M059J (cell line): ENCODE measurements at regions not wholly inside any gene's neighbourhood (a gene's known extent, or its start where the extent isn't known, plus 50 kb on each side); places are given as distances from the start of the nearest gene placed in this dataset.

ENCODE experiments used
- DNase-seq: peaks from one replicate; pipeline ENCODE4 v3.0.0-alpha.2; 2012; ENCODE audit warnings: low read depth

- peak; percentile 36 for DNase-seq
Observed at GRCh38 chr1:5660141-5660935, 331.9 kb downstream of the NPHP4 start.

- no peak for DNase-seq
Observed at GRCh38 chr1:5659606-5660005, 332.6 kb downstream of the NPHP4 start.

- DNase-seq: no peak
Observed at GRCh38 chr1:5658340-5659316, 333.6 kb downstream of the NPHP4 start.

GRCh38 chr1:5651964-5652821 lies 340.0 kb downstream of the NPHP4 start:
- DNase-seq: no peak

GRCh38 chr1:5651473-5651872 lies 340.8 kb downstream of the NPHP4 start:
- no peak for DNase-seq

GRCh38 chr1:5651027-5651410 lies 341.2 kb downstream of the NPHP4 start:
- DNase-seq: no peak

GRCh38 chr1:5650283-5651026 lies 341.8 kb downstream of the NPHP4 start:
- no peak for DNase-seq

GRCh38 chr1:5649795-5650194 lies 342.4 kb downstream of the NPHP4 start:
- DNase-seq: no peak

- no peak for DNase-seq
Observed at GRCh38 chr1:5649166-5649551, 343.1 kb downstream of the NPHP4 start.

GRCh38 chr1:5648410-5649165 lies 343.6 kb downstream of the NPHP4 start:
- peak; percentile 48 for DNase-seq

GRCh38 chr1:5647234-5647633 lies 345.0 kb downstream of the NPHP4 start:
- no peak for DNase-seq

GRCh38 chr1:5646486-5647149 lies 345.6 kb downstream of the NPHP4 start:
- DNase-seq: no peak

- DNase-seq: no peak
Observed at GRCh38 chr1:5645929-5646328, 346.3 kb downstream of the NPHP4 start.

- no peak for DNase-seq
Observed at GRCh38 chr1:5645135-5645399, 347.2 kb downstream of the NPHP4 start.

GRCh38 chr1:5644281-5645134 lies 347.7 kb downstream of the NPHP4 start:
- no peak for DNase-seq

- DNase-seq: no peak
Observed at GRCh38 chr1:5643360-5644107, 348.7 kb downstream of the NPHP4 start.

- DNase-seq: no peak
Observed at GRCh38 chr1:5640845-5641244, 351.4 kb downstream of the NPHP4 start.

GRCh38 chr1:5639106-5639722 lies 353.0 kb downstream of the NPHP4 start:
- DNase-seq: no peak
